ENCODE measurements at regions not wholly inside any gene's neighbourhood (a gene's known extent, or its start where the extent isn't known, plus 50 kb on each side); places are given as distances from the start of the nearest gene placed in this dataset.

DNA sequence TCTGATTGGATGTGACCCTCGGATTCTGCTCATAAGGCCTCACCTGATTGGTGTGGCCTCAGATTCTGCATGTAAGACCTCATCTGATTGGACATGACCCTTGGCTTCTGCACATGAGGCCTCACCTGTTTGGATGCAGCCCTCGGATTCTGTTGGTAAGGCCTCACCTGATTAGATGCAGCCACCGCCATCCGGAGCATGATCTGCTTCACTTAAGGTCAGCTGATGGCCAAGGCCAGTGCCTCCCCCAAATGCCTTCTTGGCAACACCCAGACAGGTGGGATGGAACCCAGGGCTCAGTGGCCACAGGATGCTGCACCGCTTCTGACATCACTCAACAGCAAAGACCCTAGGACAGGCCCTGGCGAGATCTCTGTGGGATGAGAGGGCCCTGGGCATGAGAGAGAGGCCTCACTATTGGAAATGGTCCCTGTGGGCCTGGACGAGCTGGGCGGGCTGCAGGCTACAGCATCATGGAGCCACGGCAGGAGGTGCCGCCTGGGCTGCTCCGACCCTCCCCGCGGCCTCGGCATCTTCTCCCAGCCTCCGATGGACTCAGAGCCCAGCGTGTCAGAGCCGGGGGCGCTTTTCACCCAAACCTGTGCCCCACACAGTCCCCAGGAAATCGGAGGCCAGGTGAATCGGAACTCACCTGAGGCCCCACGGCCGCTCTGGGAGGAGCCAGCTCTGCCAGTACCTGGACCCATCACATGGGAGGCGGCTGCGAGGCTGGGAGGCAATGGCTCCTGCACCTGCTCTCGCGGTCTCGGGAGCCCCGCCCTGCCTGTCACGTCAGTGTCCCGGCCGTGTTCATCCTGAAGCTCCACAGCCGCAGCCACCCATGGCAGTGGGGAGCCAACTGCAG, 60.9 kb upstream of the ZNF469 start:
- no peaks in the 10 kb centered on the region for H3K27me3 ChIP-seq (ENCODE audit: insufficient read depth, poor library complexity, severe bottlenecking)
- no peak overlapping the region for H3K4me3 ChIP-seq (replicated peaks; ENCODE audit: insufficient read depth, low read length)
- no peak for TF ChIP-seq REST (IDR thresholded peaks at IDR 0.05; ENCODE audit: insufficient replicate concordance, low read depth)
- TF ChIP-seq SPI1 (IDR thresholded peaks at IDR 0.05; ENCODE audit: borderline replicate concordance, low read depth): no peak
- no peak for TF ChIP-seq CTCF (IDR thresholded peaks at IDR 0.05; ENCODE audit: insufficient read depth, low read length)
- no peak for TF ChIP-seq POLR2AphosphoS5 (IDR thresholded peaks at IDR 0.05; ENCODE audit: low read depth)
- TF ChIP-seq GABPA (IDR thresholded peaks at IDR 0.05; ENCODE audit: low read depth): no peak
- H3K27ac ChIP-seq (replicated peaks): no peak overlapping the region
- no peak for DNase-seq (ENCODE audit: low read depth in 1 of 2, low spot score in 1 of 2)

GRCh38 chr16:88322500-88322970, 60.2 kb upstream of the ZNF469 start:
- Histone ChIP-seq H3K27me3 (ENCODE audit: insufficient read depth, poor library complexity, severe bottlenecking) (no peaks in the 10 kb centered on the region), H3K27ac (replicated peaks) (no peak overlapping the region), H3K4me3 (replicated peaks; ENCODE audit: insufficient read depth, low read length) (no peak overlapping the region)
- TF ChIP-seq CTCF (IDR thresholded peaks at IDR 0.05; ENCODE audit: insufficient read depth, low read length) (no peak), REST (IDR thresholded peaks at IDR 0.05; ENCODE audit: insufficient replicate concordance, low read depth) (no peak), SPI1 (IDR thresholded peaks at IDR 0.05; ENCODE audit: borderline replicate concordance, low read depth) (no peak), POLR2AphosphoS5 (IDR thresholded peaks at IDR 0.05; ENCODE audit: low read depth) (no peak), GABPA (IDR thresholded peaks at IDR 0.05; ENCODE audit: low read depth) (no peak)
- DNase-seq (ENCODE audit: low read depth in 1 of 2, low spot score in 1 of 2): no peak

- no peak for DNase-seq (ENCODE audit: low read depth in 1 of 2, low spot score in 1 of 2)
- no peak overlapping the region for H3K27ac ChIP-seq (replicated peaks)
- H3K4me3 ChIP-seq (replicated peaks; ENCODE audit: insufficient read depth, low read length): no peak overlapping the region
- no peak for TF ChIP-seq GABPA (IDR thresholded peaks at IDR 0.05; ENCODE audit: low read depth)
- no peaks in the 10 kb centered on the region for H3K27me3 ChIP-seq (ENCODE audit: insufficient read depth, poor library complexity, severe bottlenecking)
Measured at GRCh38 chr16:88323041-88323440, 59.7 kb upstream of the ZNF469 start.

- DNase-seq (ENCODE audit: low read depth in 1 of 2, low spot score in 1 of 2): no peak
- TF ChIP-seq SPI1 (IDR thresholded peaks at IDR 0.05; ENCODE audit: borderline replicate concordance, low read depth): no peak
- no peak for TF ChIP-seq REST (IDR thresholded peaks at IDR 0.05; ENCODE audit: insufficient replicate concordance, low read depth)
- no peak for TF ChIP-seq GABPA (IDR thresholded peaks at IDR 0.05; ENCODE audit: low read depth)
- TF ChIP-seq POLR2AphosphoS5 (IDR thresholded peaks at IDR 0.05; ENCODE audit: low read depth): no peak
- TF ChIP-seq CTCF (IDR thresholded peaks at IDR 0.05; ENCODE audit: insufficient read depth, low read length): no peak
- H3K27ac ChIP-seq (replicated peaks): no peak overlapping the region
Measured at GRCh38 chr16:88323546-88324330, 59.0 kb upstream of the ZNF469 start.

More at GRCh38 chr16:88323546-88324330, 59.0 kb upstream of the ZNF469 start:
- no peak overlapping the region for H3K4me3 ChIP-seq (replicated peaks; ENCODE audit: insufficient read depth, low read length)
- H3K27me3 ChIP-seq (ENCODE audit: insufficient read depth, poor library complexity, severe bottlenecking): no peaks in the 10 kb centered on the region
